Breast epithelium (tissue), 3 donors: ENCODE measurements at regions not wholly inside any gene's neighbourhood (a gene's known extent, or its start where the extent isn't known, plus 50 kb on each side); places are given as distances from the start of the nearest gene placed in this dataset.

Experiments used
- POLR2A ChIP-seq: fragments of 450-650 bp; IDR thresholded peaks from one replicate; pipeline ENCODE4 v1.6.1; 2016; ENCODE audit warnings: antibody characterized with exemption, mild to moderate bottlenecking, moderate library complexity
- TF ChIP-seq, protein P1 (sequence below), 3 donors: fragments of 450-650 bp; IDR thresholded peaks; one replicate each; pipeline ENCODE4 v1.5.1; 2016 to 2017; ENCODE audit warnings: antibody characterized with exemption in 3 of 3, mild to moderate bottlenecking in 3 of 3, moderate library complexity in 3 of 3

DNA sequence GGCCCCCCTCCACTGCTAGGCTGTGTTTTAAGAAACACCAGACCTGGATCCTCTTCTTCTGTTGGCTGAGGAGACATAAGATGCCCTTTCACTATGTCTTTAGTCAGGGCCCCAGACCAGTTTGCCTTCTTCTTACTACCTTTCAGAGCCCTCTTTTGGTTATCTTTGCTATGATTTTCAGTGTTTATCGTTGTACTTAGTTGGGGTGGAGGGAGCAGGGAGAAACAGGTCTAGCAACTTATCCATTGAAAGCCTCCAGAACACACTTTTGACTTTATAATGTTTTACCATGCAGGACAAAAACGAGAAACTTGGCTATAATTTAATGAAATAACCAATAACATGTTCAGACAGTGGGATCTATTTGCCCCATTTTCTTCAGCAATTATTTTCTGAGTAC lies 525.2 kb downstream of the TNS3 start:
- TF ChIP-seq, protein P1, sequence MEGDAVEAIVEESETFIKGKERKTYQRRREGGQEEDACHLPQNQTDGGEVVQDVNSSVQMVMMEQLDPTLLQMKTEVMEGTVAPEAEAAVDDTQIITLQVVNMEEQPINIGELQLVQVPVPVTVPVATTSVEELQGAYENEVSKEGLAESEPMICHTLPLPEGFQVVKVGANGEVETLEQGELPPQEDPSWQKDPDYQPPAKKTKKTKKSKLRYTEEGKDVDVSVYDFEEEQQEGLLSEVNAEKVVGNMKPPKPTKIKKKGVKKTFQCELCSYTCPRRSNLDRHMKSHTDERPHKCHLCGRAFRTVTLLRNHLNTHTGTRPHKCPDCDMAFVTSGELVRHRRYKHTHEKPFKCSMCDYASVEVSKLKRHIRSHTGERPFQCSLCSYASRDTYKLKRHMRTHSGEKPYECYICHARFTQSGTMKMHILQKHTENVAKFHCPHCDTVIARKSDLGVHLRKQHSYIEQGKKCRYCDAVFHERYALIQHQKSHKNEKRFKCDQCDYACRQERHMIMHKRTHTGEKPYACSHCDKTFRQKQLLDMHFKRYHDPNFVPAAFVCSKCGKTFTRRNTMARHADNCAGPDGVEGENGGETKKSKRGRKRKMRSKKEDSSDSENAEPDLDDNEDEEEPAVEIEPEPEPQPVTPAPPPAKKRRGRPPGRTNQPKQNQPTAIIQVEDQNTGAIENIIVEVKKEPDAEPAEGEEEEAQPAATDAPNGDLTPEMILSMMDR (IDR thresholded peaks at IDR 0.05): no peak
- TF ChIP-seq POLR2A: no peak
